H1 (cell line): ENCODE measurements at regions not wholly inside any gene's neighbourhood (a gene's known extent, or its start where the extent isn't known, plus 50 kb on each side); places are given as distances from the start of the nearest gene placed in this dataset.

Experiments
- CTCF ChIA-PET: fragments of 300-600 bp; sonication (Branson Sonifier 250); formaldehyde crosslinking; loops from one replicate; lab custom pipeline; 2021; ENCODE audit not compliant: partially characterized antibody; lab: Charles Lee
- POLR2A ChIA-PET: fragments of 300-600 bp; sonication (Branson Sonifier 250); formaldehyde crosslinking; loops from one replicate; lab custom pipeline; 2021; ENCODE audit warnings: inconsistent platforms; ENCODE audit not compliant: partially characterized antibody; lab: Charles Lee
- DNase-seq, 2 experiments: peaks; one replicate each; pipeline versions ENCODE4 v3.0.0 to v3.0.0-alpha.2; 2010 to 2022; ENCODE audit warnings: low spot score in 2 of 2, low read depth in 1 of 2, mixed read lengths in 1 of 2
- FAIRE-seq: peaks from 2 replicates; lab custom pipeline; 2011; peaks lifted over from hg19 to GRCh38; lab: Jason Lieb, UNC
- H2AFZ ChIP-seq: 2 replicates; pipeline ENCODE4 v1.8.1; 2012; ENCODE audit warnings: low read length, inconsistent platforms
- H2AK5ac ChIP-seq: 2 replicates; pipeline ENCODE4 v1.6.1; 2013; ENCODE audit warnings: low read depth, low read length
- H2BK120ac ChIP-seq: replicated peaks from 2 replicates; pipeline ENCODE3; 2013; ENCODE audit warnings: low read depth, low read length, inconsistent platforms
- H2BK12ac ChIP-seq: 2 replicates; pipeline ENCODE4 v1.6.1; 2013; ENCODE audit warnings: low read depth, low read length
- H2BK15ac ChIP-seq: 2 replicates; pipeline ENCODE4 v1.6.1; 2013; ENCODE audit warnings: low read length
- H2BK20ac ChIP-seq: 2 replicates; pipeline ENCODE4 v1.6.1; 2013; ENCODE audit warnings: low read length
- H2BK5ac ChIP-seq: 2 replicates; pipeline ENCODE4 v1.6.1; 2013; ENCODE audit warnings: low read depth, low read length
- H3K14ac ChIP-seq: 2 replicates; pipeline ENCODE4 v1.6.1; 2013; ENCODE audit warnings: inconsistent platforms; ENCODE audit not compliant: insufficient read length
- H3K18ac ChIP-seq: 2 replicates; pipeline ENCODE4 v1.6.1; 2013; ENCODE audit warnings: low read length; ENCODE audit errors: extremely low read depth
- H3K23ac ChIP-seq: 2 replicates; pipeline ENCODE4 v1.6.1; 2013; ENCODE audit warnings: inconsistent platforms; ENCODE audit not compliant: insufficient read length
- H3K23me2 ChIP-seq: 2 replicates; pipeline ENCODE4 v1.6.1; 2013; ENCODE audit warnings: low read depth, low read length
- H3K27ac ChIP-seq: 2 replicates; pipeline ENCODE4 v1.6.1; 2011; ENCODE audit warnings: low read depth, low read length, inconsistent platforms
- H3K27me3 ChIP-seq, 4 experiments: replicated peaks in 1 of 4; 1 replicate in 1 of 4; 2 replicates in 3 of 4; pipeline versions ENCODE4 v1.6.1 to v1.8.1; 2011 to 2013; ENCODE audit warnings: low read length in 3 of 4, mild to moderate bottlenecking in 3 of 4, inconsistent platforms in 2 of 4, mixed read lengths in 2 of 4, moderate library complexity in 1 of 4; ENCODE audit not compliant: control insufficient read depth in 3 of 4, insufficient read depth in 3 of 4; ENCODE audit errors: extremely low read depth in 1 of 4
- H3K36me3 ChIP-seq, 4 experiments: 2 replicates each; pipeline versions ENCODE4 v1.6.1 to v1.8.1; 2011 to 2013; ENCODE audit warnings: mild to moderate bottlenecking in 4 of 4, low read length in 3 of 4, moderate library complexity in 2 of 4, control low read depth in 1 of 4, inconsistent platforms in 1 of 4; ENCODE audit not compliant: insufficient read depth in 4 of 4, control insufficient read depth in 2 of 4
- H3K4ac ChIP-seq: replicated peaks from 2 replicates; pipeline ENCODE3; 2013; ENCODE audit warnings: low read length, low read depth, mixed read lengths, inconsistent platforms; ENCODE audit not compliant: insufficient read length
- H3K4me1 ChIP-seq, 4 experiments: replicated peaks in 1 of 4; 1 replicate in 1 of 4; 2 replicates in 3 of 4; pipeline versions ENCODE4 v1.6.1 to v1.8.1; 2011 to 2013; ENCODE audit warnings: low read length in 3 of 4, inconsistent platforms in 2 of 4, mixed read lengths in 1 of 4; ENCODE audit not compliant: insufficient read depth in 4 of 4, control insufficient read depth in 3 of 4
- H3K4me2 ChIP-seq, 2 experiments: 2 replicates each; pipeline versions ENCODE4 v1.6.1 to v1.8.1; 2011 to 2013; ENCODE audit warnings: low read depth in 2 of 2, low read length in 2 of 2, control low read depth in 1 of 2, inconsistent platforms in 1 of 2, mild to moderate bottlenecking in 1 of 2; ENCODE audit not compliant: insufficient read depth in 1 of 2
- H3K4me3 ChIP-seq, 4 experiments: fragments of 200-600, 300-600 bp in 1 of 4; sonication (generic), shearing (Covaris generic), sonication (Bioruptor Twin) in 1 of 4; 2 replicates each; pipeline versions ENCODE4 v1.5.1 to v1.8.1; 2011 to 2016; ENCODE audit warnings: low read length in 4 of 4, low read depth in 3 of 4, control low read depth in 2 of 4, inconsistent platforms in 2 of 4, mild to moderate bottlenecking in 2 of 4, mixed read lengths in 1 of 4, moderate library complexity in 1 of 4; ENCODE audit not compliant: insufficient read depth in 2 of 4; ENCODE audit errors: extremely low read depth in 1 of 4
- H3K56ac ChIP-seq: replicated peaks from 2 replicates; pipeline ENCODE3; 2013; ENCODE audit warnings: low read depth, mild to moderate bottlenecking, mixed read lengths, low read length, inconsistent platforms; ENCODE audit not compliant: insufficient read length
- H3K79me1 ChIP-seq: 2 replicates; pipeline ENCODE4 v1.6.1; 2013; ENCODE audit warnings: low read depth, low read length, control low read depth
- H3K79me2 ChIP-seq, 2 experiments: 2 replicates each; pipeline versions ENCODE4 v1.6.1 to v1.8.1; 2012 to 2013; ENCODE audit warnings: low read length in 2 of 2, mild to moderate bottlenecking in 2 of 2, inconsistent platforms in 1 of 2; ENCODE audit not compliant: insufficient read depth in 2 of 2, control insufficient read depth in 1 of 2
- H3K9ac ChIP-seq, 4 experiments: replicated peaks in 1 of 4; 1 replicate in 1 of 4; 2 replicates in 3 of 4; pipeline versions ENCODE4 v1.6.1 to v1.8.1; 2011 to 2013; ENCODE audit warnings: low read depth in 3 of 4, low read length in 3 of 4, control low read depth in 2 of 4, mild to moderate bottlenecking in 2 of 4, moderate library complexity in 2 of 4, inconsistent platforms in 1 of 4; ENCODE audit errors: extremely low read depth in 1 of 4
- H3K9me3 ChIP-seq, 2 experiments: 2 replicates each; pipeline versions ENCODE4 v1.6.1 to v1.8.1; 2012 to 2013; ENCODE audit warnings: mild to moderate bottlenecking in 2 of 2, moderate library complexity in 2 of 2, control low read depth in 1 of 2, inconsistent platforms in 1 of 2, low read depth in 1 of 2, low read length in 1 of 2, mixed read lengths in 1 of 2; ENCODE audit not compliant: insufficient read depth in 2 of 2
- H4K20me1 ChIP-seq, 2 experiments: replicated peaks in 1 of 2; 2 replicates each; pipeline versions ENCODE3 to v1.8.1; 2011 to 2013; ENCODE audit warnings: inconsistent platforms in 2 of 2, low read length in 2 of 2, mild to moderate bottlenecking in 1 of 2; ENCODE audit not compliant: insufficient read depth in 2 of 2, control insufficient read depth in 1 of 2
- H4K5ac ChIP-seq: 2 replicates; pipeline ENCODE4 v1.6.1; 2013; ENCODE audit warnings: low read length, low read depth, mixed read lengths, inconsistent platforms; ENCODE audit not compliant: insufficient read length
- H4K8ac ChIP-seq: 2 replicates; pipeline ENCODE4 v1.8.0; 2013; ENCODE audit warnings: mild to moderate bottlenecking, moderate library complexity, low read length, inconsistent platforms; ENCODE audit not compliant: insufficient read depth; ENCODE audit errors: extremely low read depth
- H4K91ac ChIP-seq: replicated peaks from 2 replicates; pipeline ENCODE3; 2013; ENCODE audit warnings: low read length, mixed read lengths, inconsistent platforms; ENCODE audit not compliant: insufficient read length
- CBX5 ChIP-seq: fragments of 300-800, 300-1000 bp; sonication (generic); IDR thresholded peaks from 2 replicates; pipeline ENCODE4 v1.7.1; 2016; ENCODE audit warnings: antibody characterized with exemption, low read length, low read depth
- EGR1 ChIP-seq: IDR thresholded peaks from 2 replicates; pipeline ENCODE4 v1.6.1; 2011; ENCODE audit warnings: low read depth, low read length, borderline replicate concordance
- KDM4A ChIP-seq: IDR thresholded peaks from one replicate; pipeline ENCODE4 v1.7.1; 2012; ENCODE audit warnings: low read depth, mild to moderate bottlenecking, moderate library complexity, low read length, inconsistent platforms; ENCODE audit not compliant: severe bottlenecking
- POU5F1 ChIP-seq: IDR thresholded peaks from 2 replicates; pipeline ENCODE4 v1.6.1; 2011; ENCODE audit warnings: low read depth, mild to moderate bottlenecking, low read length, moderate library complexity
- RFX5 ChIP-seq: IDR thresholded peaks from 2 replicates; pipeline ENCODE4 v1.6.1; 2011; ENCODE audit warnings: low read depth, low read length, improper control_type of control experiment, borderline replicate concordance
- RXRA ChIP-seq: IDR thresholded peaks from 2 replicates; pipeline ENCODE4 v1.6.1; 2011; ENCODE audit warnings: low read depth, mild to moderate bottlenecking, low read length, moderate library complexity; ENCODE audit not compliant: insufficient read depth
- SIN3A ChIP-seq, 2 experiments: IDR thresholded peaks in 1 of 2; conservative IDR thresholded peaks in 1 of 2; 2 replicates each; pipeline ENCODE4 v1.6.1; 2011 to 2012; ENCODE audit warnings: low read length in 2 of 2, improper control_type of control experiment in 1 of 2, low read depth in 1 of 2, mild to moderate bottlenecking in 1 of 2
- ZNF274 ChIP-seq: IDR thresholded peaks from 2 replicates; pipeline ENCODE4 v1.7.0; 2012; ENCODE audit warnings: low read length, borderline replicate concordance; ENCODE audit errors: extremely low read depth
- TF ChIP-seq, protein P1 (sequence below): IDR thresholded peaks from 2 replicates; pipeline ENCODE4 v1.6.1; 2012; ENCODE audit warnings: low read length, inconsistent platforms
- TF ChIP-seq, protein P2 (sequence below): IDR thresholded peaks from 2 replicates; pipeline ENCODE4 v1.6.1; 2011; ENCODE audit warnings: low read length, improper control_type of control experiment

DNA sequence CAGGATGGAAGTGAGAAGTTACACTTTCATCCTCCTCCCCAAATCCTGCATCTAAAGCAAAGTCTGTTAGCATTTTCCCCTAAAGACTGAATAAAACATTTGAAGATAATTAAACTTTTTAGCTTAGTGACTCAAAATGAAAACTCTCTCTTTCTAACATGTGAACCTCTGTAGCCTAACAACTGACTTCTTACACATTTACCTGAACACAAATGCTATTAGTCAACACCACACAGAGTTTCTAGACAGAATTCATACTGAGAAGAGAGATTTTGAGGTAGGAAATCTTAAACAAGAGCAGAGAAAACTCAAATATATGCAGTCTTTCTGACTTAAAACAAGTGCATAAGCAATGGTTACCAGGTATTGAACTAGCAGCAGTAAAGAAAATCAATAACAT lies 149.9 kb upstream of the SMLR1 start:
- Histone ChIP-seq H3K79me1 (no peaks in the 10 kb centered on the region), H3K27ac (no peak overlapping the region), H3K79me2 (no peaks in the 10 kb centered on the region), H3K27me3 (no peaks in the 10 kb centered on the region), H3K4me3 (no peak overlapping the region), H3K4ac (no peak overlapping the region), H4K8ac (no peak overlapping the region), H3K4me1 (no peaks in the 10 kb centered on the region; a peak in 1 of 7 replicates), H4K91ac (no peak overlapping the region), H4K5ac (no peak overlapping the region), H3K23ac (no peak overlapping the region), H3K9me3 (no peaks in the 10 kb centered on the region), H3K36me3 (no peaks in the 10 kb centered on the region), H3K56ac (no peak overlapping the region), H4K20me1 (no peaks in the 10 kb centered on the region), H2AK5ac (no peak overlapping the region), H2BK12ac (no peak overlapping the region), H3K9ac (no peak overlapping the region), H3K18ac (no peak overlapping the region), H2BK15ac (no peak overlapping the region), H3K23me2 (no peaks in the 10 kb centered on the region), H2BK5ac (no peak overlapping the region), H2BK20ac (no peak overlapping the region), H2BK120ac (no peak overlapping the region), H3K14ac (no peak overlapping the region), H2AFZ (no peak overlapping the region), H3K4me2 (no peak overlapping the region)
- no peak for TF ChIP-seq EGR1
- no peak for TF ChIP-seq POU5F1
- TF ChIP-seq, protein P1, sequence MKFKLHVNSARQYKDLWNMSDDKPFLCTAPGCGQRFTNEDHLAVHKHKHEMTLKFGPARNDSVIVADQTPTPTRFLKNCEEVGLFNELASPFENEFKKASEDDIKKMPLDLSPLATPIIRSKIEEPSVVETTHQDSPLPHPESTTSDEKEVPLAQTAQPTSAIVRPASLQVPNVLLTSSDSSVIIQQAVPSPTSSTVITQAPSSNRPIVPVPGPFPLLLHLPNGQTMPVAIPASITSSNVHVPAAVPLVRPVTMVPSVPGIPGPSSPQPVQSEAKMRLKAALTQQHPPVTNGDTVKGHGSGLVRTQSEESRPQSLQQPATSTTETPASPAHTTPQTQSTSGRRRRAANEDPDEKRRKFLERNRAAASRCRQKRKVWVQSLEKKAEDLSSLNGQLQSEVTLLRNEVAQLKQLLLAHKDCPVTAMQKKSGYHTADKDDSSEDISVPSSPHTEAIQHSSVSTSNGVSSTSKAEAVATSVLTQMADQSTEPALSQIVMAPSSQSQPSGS: no peak
- no peak for TF ChIP-seq KDM4A
- TF ChIP-seq, protein P2, sequence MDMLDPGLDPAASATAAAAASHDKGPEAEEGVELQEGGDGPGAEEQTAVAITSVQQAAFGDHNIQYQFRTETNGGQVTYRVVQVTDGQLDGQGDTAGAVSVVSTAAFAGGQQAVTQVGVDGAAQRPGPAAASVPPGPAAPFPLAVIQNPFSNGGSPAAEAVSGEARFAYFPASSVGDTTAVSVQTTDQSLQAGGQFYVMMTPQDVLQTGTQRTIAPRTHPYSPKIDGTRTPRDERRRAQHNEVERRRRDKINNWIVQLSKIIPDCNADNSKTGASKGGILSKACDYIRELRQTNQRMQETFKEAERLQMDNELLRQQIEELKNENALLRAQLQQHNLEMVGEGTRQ: no peak
- TF ChIP-seq ZNF274: no peak
- no peak for TF ChIP-seq RFX5
- TF ChIP-seq RXRA: no peak
- TF ChIP-seq SIN3A (conservative IDR thresholded peaks at IDR 0.05 in 1 of 2, IDR thresholded peaks at IDR 0.05 in 1 of 2; ENCODE audit: low read depth in 1 of 2, low read length in 2 of 2): no peak
- no peak for TF ChIP-seq CBX5
- POLR2A ChIA-PET: no interaction called here
- DNase-seq: no peak
- no peak for FAIRE-seq
- CTCF ChIA-PET: interaction anchor here (0.6 to 1.5 kb wide), 3 partner anchors 19 to 970 kb away, joined by 3 to 5 read pairs (median 3); no protein-coding TSS in a partner anchor
